Breast epithelium (tissue), 3 donors: ENCODE measurements at regions not wholly inside any gene's neighbourhood (a gene's known extent, or its start where the extent isn't known, plus 50 kb on each side); places are given as distances from the start of the nearest gene placed in this dataset.

Source experiments
- POLR2A ChIP-seq: fragments of 450-650 bp; IDR thresholded peaks from one replicate; pipeline ENCODE4 v1.6.1; 2016; ENCODE audit warnings: antibody characterized with exemption, mild to moderate bottlenecking, moderate library complexity
- TF ChIP-seq, protein P1 (sequence below), 3 donors: fragments of 450-650 bp; IDR thresholded peaks; one replicate each; pipeline ENCODE4 v1.5.1; 2016 to 2017; ENCODE audit warnings: antibody characterized with exemption in 3 of 3, mild to moderate bottlenecking in 3 of 3, moderate library complexity in 3 of 3

GRCh38 chr3:35502699-35503098 is 136.6 kb upstream of the ARPP21 start:
- TF ChIP-seq, protein P1, sequence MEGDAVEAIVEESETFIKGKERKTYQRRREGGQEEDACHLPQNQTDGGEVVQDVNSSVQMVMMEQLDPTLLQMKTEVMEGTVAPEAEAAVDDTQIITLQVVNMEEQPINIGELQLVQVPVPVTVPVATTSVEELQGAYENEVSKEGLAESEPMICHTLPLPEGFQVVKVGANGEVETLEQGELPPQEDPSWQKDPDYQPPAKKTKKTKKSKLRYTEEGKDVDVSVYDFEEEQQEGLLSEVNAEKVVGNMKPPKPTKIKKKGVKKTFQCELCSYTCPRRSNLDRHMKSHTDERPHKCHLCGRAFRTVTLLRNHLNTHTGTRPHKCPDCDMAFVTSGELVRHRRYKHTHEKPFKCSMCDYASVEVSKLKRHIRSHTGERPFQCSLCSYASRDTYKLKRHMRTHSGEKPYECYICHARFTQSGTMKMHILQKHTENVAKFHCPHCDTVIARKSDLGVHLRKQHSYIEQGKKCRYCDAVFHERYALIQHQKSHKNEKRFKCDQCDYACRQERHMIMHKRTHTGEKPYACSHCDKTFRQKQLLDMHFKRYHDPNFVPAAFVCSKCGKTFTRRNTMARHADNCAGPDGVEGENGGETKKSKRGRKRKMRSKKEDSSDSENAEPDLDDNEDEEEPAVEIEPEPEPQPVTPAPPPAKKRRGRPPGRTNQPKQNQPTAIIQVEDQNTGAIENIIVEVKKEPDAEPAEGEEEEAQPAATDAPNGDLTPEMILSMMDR (IDR thresholded peaks at IDR 0.05) = no peak
- TF ChIP-seq POLR2A = no peak
